H1 (cell line): ENCODE measurements at regions not wholly inside any gene's neighbourhood (a gene's known extent, or its start where the extent isn't known, plus 50 kb on each side); places are given as distances from the start of the nearest gene placed in this dataset.

Experiments
- SAP30 ChIP-seq: fragments of 300-600 bp; sonication (generic); IDR thresholded peaks from 2 replicates; pipeline ENCODE4 v1.7.1; 2012; ENCODE audit warnings: low read length, moderate library complexity, mild to moderate bottlenecking, inconsistent platforms; ENCODE audit not compliant: insufficient read depth, insufficient replicate concordance
- TF ChIP-seq, protein P1 (sequence below): fragments of 300-600 bp; sonication (generic); IDR thresholded peaks from 2 replicates; pipeline ENCODE4 v1.7.1; 2012; ENCODE audit warnings: low read length, moderate library complexity, mild to moderate bottlenecking, inconsistent platforms; ENCODE audit not compliant: insufficient replicate concordance

DNA sequence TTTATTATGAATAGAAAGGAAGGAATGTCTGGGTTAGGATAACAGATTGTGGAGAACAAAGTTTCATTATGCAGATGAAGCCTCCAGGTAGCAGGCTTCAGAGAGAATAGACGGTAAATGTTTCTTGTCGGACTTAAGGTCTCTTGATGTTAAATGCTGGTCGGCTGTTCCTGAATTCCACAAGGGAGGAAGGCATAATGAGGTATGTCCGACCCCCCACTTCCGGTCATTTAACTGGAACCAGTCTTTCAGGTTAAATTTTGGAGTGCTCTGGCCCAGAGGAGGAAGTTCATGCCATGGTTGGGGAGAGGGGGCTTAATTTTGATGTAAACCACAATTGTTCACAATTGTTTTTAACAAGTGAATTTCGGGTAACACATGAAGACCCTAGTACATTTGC, 158.1 kb upstream of the VCX3A start (continued):
- TF ChIP-seq, protein P1, sequence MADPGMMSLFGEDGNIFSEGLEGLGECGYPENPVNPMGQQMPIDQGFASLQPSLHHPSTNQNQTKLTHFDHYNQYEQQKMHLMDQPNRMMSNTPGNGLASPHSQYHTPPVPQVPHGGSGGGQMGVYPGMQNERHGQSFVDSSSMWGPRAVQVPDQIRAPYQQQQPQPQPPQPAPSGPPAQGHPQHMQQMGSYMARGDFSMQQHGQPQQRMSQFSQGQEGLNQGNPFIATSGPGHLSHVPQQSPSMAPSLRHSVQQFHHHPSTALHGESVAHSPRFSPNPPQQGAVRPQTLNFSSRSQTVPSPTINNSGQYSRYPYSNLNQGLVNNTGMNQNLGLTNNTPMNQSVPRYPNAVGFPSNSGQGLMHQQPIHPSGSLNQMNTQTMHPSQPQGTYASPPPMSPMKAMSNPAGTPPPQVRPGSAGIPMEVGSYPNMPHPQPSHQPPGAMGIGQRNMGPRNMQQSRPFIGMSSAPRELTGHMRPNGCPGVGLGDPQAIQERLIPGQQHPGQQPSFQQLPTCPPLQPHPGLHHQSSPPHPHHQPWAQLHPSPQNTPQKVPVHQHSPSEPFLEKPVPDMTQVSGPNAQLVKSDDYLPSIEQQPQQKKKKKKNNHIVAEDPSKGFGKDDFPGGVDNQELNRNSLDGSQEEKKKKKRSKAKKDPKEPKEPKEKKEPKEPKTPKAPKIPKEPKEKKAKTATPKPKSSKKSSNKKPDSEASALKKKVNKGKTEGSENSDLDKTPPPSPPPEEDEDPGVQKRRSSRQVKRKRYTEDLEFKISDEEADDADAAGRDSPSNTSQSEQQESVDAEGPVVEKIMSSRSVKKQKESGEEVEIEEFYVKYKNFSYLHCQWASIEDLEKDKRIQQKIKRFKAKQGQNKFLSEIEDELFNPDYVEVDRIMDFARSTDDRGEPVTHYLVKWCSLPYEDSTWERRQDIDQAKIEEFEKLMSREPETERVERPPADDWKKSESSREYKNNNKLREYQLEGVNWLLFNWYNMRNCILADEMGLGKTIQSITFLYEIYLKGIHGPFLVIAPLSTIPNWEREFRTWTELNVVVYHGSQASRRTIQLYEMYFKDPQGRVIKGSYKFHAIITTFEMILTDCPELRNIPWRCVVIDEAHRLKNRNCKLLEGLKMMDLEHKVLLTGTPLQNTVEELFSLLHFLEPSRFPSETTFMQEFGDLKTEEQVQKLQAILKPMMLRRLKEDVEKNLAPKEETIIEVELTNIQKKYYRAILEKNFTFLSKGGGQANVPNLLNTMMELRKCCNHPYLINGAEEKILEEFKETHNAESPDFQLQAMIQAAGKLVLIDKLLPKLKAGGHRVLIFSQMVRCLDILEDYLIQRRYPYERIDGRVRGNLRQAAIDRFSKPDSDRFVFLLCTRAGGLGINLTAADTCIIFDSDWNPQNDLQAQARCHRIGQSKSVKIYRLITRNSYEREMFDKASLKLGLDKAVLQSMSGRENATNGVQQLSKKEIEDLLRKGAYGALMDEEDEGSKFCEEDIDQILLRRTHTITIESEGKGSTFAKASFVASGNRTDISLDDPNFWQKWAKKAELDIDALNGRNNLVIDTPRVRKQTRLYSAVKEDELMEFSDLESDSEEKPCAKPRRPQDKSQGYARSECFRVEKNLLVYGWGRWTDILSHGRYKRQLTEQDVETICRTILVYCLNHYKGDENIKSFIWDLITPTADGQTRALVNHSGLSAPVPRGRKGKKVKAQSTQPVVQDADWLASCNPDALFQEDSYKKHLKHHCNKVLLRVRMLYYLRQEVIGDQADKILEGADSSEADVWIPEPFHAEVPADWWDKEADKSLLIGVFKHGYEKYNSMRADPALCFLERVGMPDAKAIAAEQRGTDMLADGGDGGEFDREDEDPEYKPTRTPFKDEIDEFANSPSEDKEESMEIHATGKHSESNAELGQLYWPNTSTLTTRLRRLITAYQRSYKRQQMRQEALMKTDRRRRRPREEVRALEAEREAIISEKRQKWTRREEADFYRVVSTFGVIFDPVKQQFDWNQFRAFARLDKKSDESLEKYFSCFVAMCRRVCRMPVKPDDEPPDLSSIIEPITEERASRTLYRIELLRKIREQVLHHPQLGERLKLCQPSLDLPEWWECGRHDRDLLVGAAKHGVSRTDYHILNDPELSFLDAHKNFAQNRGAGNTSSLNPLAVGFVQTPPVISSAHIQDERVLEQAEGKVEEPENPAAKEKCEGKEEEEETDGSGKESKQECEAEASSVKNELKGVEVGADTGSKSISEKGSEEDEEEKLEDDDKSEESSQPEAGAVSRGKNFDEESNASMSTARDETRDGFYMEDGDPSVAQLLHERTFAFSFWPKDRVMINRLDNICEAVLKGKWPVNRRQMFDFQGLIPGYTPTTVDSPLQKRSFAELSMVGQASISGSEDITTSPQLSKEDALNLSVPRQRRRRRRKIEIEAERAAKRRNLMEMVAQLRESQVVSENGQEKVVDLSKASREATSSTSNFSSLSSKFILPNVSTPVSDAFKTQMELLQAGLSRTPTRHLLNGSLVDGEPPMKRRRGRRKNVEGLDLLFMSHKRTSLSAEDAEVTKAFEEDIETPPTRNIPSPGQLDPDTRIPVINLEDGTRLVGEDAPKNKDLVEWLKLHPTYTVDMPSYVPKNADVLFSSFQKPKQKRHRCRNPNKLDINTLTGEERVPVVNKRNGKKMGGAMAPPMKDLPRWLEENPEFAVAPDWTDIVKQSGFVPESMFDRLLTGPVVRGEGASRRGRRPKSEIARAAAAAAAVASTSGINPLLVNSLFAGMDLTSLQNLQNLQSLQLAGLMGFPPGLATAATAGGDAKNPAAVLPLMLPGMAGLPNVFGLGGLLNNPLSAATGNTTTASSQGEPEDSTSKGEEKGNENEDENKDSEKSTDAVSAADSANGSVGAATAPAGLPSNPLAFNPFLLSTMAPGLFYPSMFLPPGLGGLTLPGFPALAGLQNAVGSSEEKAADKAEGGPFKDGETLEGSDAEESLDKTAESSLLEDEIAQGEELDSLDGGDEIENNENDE: no peak
- no peak for TF ChIP-seq SAP30
